ENCODE measurements at regions not wholly inside any gene's neighbourhood (a gene's known extent, or its start where the extent isn't known, plus 50 kb on each side); places are given as distances from the start of the nearest gene placed in this dataset.

- TF ChIP-seq POLR2AphosphoS5 (IDR thresholded peaks at IDR 0.05; ENCODE audit: insufficient read depth, low read depth, low read length) (no peak), MAX (IDR thresholded peaks at IDR 0.05; ENCODE audit: insufficient read depth, insufficient read length) (no peak), POLR2A (IDR thresholded peaks at IDR 0.05; ENCODE audit: low read depth, low read length) (no peak)
- TF ChIP-seq, protein P1, sequence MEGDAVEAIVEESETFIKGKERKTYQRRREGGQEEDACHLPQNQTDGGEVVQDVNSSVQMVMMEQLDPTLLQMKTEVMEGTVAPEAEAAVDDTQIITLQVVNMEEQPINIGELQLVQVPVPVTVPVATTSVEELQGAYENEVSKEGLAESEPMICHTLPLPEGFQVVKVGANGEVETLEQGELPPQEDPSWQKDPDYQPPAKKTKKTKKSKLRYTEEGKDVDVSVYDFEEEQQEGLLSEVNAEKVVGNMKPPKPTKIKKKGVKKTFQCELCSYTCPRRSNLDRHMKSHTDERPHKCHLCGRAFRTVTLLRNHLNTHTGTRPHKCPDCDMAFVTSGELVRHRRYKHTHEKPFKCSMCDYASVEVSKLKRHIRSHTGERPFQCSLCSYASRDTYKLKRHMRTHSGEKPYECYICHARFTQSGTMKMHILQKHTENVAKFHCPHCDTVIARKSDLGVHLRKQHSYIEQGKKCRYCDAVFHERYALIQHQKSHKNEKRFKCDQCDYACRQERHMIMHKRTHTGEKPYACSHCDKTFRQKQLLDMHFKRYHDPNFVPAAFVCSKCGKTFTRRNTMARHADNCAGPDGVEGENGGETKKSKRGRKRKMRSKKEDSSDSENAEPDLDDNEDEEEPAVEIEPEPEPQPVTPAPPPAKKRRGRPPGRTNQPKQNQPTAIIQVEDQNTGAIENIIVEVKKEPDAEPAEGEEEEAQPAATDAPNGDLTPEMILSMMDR (IDR thresholded peaks at IDR 0.05; ENCODE audit: extremely low read depth in 1 of 2, insufficient read depth in 1 of 2, low read depth in 1 of 2, low read length in 2 of 2), result no peak
Observed at GRCh38 chr3:13712682-13713180, 163.8 kb downstream of the FBLN2 start.

Measured in endothelial cell of umbilical vein (primary cell).